NOMO-1 treated with dmso at 0.1 percent for 144 hours (cell line): ENCODE measurements at regions not wholly inside any gene's neighbourhood (a gene's known extent, or its start where the extent isn't known, plus 50 kb on each side); places are given as distances from the start of the nearest gene placed in this dataset.
"Not testable (repeated sequence)": the region's sequence is repeated elsewhere in the genome, so short reads cannot be mapped to it uniquely, and the experiment has no call there.

ENCODE experiments used
- DNase-seq: peaks from one replicate; lab custom pipeline; 2025; ENCODE audit not compliant: unreplicated experiment; lab: John Stamatoyannopoulos, UW

- DNase-seq: no peak
These were observed 56.4 kb downstream of the FOXF2 start for GRCh38 chr6:1445650-1446330.

- no peak for DNase-seq
These were observed 60.5 kb downstream of the FOXF2 start for GRCh38 chr6:1449896-1450295.

GRCh38 chr6:1453024-1453423 is 63.6 kb downstream of the FOXF2 start:
- no peak for DNase-seq

- not testable (repeated sequence) for DNase-seq
These were observed 67.4 kb downstream of the FOXF2 start for GRCh38 chr6:1456816-1457215.

GRCh38 chr6:1461207-1461606 is 71.8 kb downstream of the FOXF2 start:
- peak; percentile 0 for DNase-seq

GRCh38 chr6:1461736-1462135 is 72.4 kb downstream of the FOXF2 start:
- no peak for DNase-seq

- no peak for DNase-seq
These were observed 73.9 kb downstream of the FOXF2 start for GRCh38 chr6:1463275-1463674.

GRCh38 chr6:1463751-1464426 is 74.5 kb downstream of the FOXF2 start:
- DNase-seq: no peak

- no peak for DNase-seq
These were observed 75.5 kb downstream of the FOXF2 start for GRCh38 chr6:1464781-1465370.

GRCh38 chr6:1468126-1468525 is 78.8 kb downstream of the FOXF2 start:
- no peak for DNase-seq

GRCh38 chr6:1470040-1470439 is 80.7 kb downstream of the FOXF2 start:
- DNase-seq: no peak

- DNase-seq: no peak
These were observed 83.3 kb downstream of the FOXF2 start for GRCh38 chr6:1472643-1473042.

GRCh38 chr6:1473166-1473565 is 83.8 kb downstream of the FOXF2 start:
- DNase-seq: no peak

GRCh38 chr6:1473598-1473997 is 84.2 kb downstream of the FOXF2 start:
- DNase-seq: no peak

GRCh38 chr6:1474205-1474604 is 84.8 kb downstream of the FOXF2 start:
- DNase-seq: no peak

- DNase-seq: no peak
These were observed 85.8 kb downstream of the FOXF2 start for GRCh38 chr6:1475174-1475573.

GRCh38 chr6:1477432-1478090 is 88.2 kb downstream of the FOXF2 start:
- DNase-seq: no peak

- DNase-seq: not testable (repeated sequence)
These were observed 88.9 kb downstream of the FOXF2 start for GRCh38 chr6:1478163-1478826.

GRCh38 chr6:1479095-1479494 is 89.7 kb downstream of the FOXF2 start:
- no peak for DNase-seq

- no peak for DNase-seq
These were observed 90.3 kb downstream of the FOXF2 start for GRCh38 chr6:1479601-1480221.

- no peak for DNase-seq
These were observed 91.9 kb downstream of the FOXF2 start for GRCh38 chr6:1481286-1481685.
